Upper lobe of left lung (tissue), 4 donors: ENCODE measurements at regions not wholly inside any gene's neighbourhood (a gene's known extent, or its start where the extent isn't known, plus 50 kb on each side); places are given as distances from the start of the nearest gene placed in this dataset.

Experiments used
- EP300 ChIP-seq, 4 donors: sonication (generic); formaldehyde crosslinking; IDR thresholded peaks; one replicate each; pipeline ENCODE4 v1.5.1; 2017; ENCODE audit warnings: antibody characterized with exemption in 4 of 4, control low read depth in 2 of 4
- POLR2AphosphoS5 ChIP-seq, 2 donors: sonication (generic); formaldehyde crosslinking; IDR thresholded peaks; one replicate each; pipeline ENCODE4 v1.5.1; 2017; ENCODE audit warnings: antibody characterized with exemption in 2 of 2
- TF ChIP-seq, protein P1 (sequence below), 6 experiments: fragments of 450-650 bp in 4 of 6; fragments of 200-600 bp in 2 of 6; sonication (generic) in 2 of 6; IDR thresholded peaks; one replicate each; pipeline ENCODE4 v1.5.1; 2016 to 2019; ENCODE audit warnings: antibody characterized with exemption in 6 of 6

DNA sequence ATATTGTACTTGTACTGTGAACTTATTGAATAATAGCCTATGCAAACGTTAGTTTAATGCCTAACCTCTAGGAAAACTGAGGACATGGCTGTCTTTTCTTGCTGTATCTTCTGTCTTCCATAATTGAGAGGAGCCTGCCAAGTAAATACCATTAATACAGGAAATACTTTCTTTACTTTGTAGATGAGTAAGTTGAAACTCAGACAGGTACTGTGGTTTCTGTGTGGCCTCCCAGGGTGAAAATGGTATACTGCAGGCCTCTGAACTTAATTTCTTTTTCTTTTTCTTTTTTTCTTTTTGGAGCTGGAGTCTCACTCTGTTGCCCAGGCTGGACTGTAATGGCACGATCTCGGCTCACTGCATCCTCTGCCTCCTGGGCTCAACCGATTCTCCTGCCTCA lies 208.8 kb upstream of the ADGRL4 start:
- TF ChIP-seq, protein P1, sequence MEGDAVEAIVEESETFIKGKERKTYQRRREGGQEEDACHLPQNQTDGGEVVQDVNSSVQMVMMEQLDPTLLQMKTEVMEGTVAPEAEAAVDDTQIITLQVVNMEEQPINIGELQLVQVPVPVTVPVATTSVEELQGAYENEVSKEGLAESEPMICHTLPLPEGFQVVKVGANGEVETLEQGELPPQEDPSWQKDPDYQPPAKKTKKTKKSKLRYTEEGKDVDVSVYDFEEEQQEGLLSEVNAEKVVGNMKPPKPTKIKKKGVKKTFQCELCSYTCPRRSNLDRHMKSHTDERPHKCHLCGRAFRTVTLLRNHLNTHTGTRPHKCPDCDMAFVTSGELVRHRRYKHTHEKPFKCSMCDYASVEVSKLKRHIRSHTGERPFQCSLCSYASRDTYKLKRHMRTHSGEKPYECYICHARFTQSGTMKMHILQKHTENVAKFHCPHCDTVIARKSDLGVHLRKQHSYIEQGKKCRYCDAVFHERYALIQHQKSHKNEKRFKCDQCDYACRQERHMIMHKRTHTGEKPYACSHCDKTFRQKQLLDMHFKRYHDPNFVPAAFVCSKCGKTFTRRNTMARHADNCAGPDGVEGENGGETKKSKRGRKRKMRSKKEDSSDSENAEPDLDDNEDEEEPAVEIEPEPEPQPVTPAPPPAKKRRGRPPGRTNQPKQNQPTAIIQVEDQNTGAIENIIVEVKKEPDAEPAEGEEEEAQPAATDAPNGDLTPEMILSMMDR (IDR thresholded peaks at IDR 0.05): no peak
- TF ChIP-seq POLR2AphosphoS5 (IDR thresholded peaks at IDR 0.05): no peak
- no peak for TF ChIP-seq EP300 (IDR thresholded peaks at IDR 0.05)
